ENCODE measurements at regions not wholly inside any gene's neighbourhood (a gene's known extent, or its start where the extent isn't known, plus 50 kb on each side); places are given as distances from the start of the nearest gene placed in this dataset.

GRCh38 chr6:130670142-130670541 lies 157.1 kb upstream of the SMLR1 start:
- DNase-seq (ENCODE audit: low read depth in 4 of 4, low spot score in 2 of 4), result no peak

- DNase-seq (ENCODE audit: low read depth in 4 of 4, low spot score in 2 of 4), result no peak
Observed at GRCh38 chr6:130671119-130671518, 156.1 kb upstream of the SMLR1 start.

- DNase-seq (ENCODE audit: low read depth in 4 of 4, low spot score in 2 of 4), result no peak
Observed at GRCh38 chr6:130671577-130671976, 155.6 kb upstream of the SMLR1 start.

- no peak for DNase-seq (ENCODE audit: low read depth in 4 of 4, low spot score in 2 of 4)
Observed at GRCh38 chr6:130672153-130672552, 155.1 kb upstream of the SMLR1 start.

- DNase-seq (ENCODE audit: low read depth in 4 of 4, low spot score in 2 of 4), result no peak
Observed at GRCh38 chr6:130674604-130675003, 152.6 kb upstream of the SMLR1 start.

GRCh38 chr6:130675072-130675471 lies 152.1 kb upstream of the SMLR1 start:
- no peak for DNase-seq (ENCODE audit: low read depth in 4 of 4, low spot score in 2 of 4)

- DNase-seq (ENCODE audit: low read depth in 4 of 4, low spot score in 2 of 4), result no peak
Observed at GRCh38 chr6:130676077-130676772, 151.0 kb upstream of the SMLR1 start.

- no peak for DNase-seq (ENCODE audit: low read depth in 4 of 4, low spot score in 2 of 4)
Observed at GRCh38 chr6:130676773-130677144, 150.4 kb upstream of the SMLR1 start.

GRCh38 chr6:130677312-130677711 lies 149.9 kb upstream of the SMLR1 start:
- no peak for DNase-seq (ENCODE audit: low read depth in 4 of 4, low spot score in 2 of 4)

- DNase-seq (ENCODE audit: low read depth in 4 of 4, low spot score in 2 of 4), result no peak
Observed at GRCh38 chr6:130677766-130678165, 149.4 kb upstream of the SMLR1 start.

GRCh38 chr6:130679684-130680083 lies 147.5 kb upstream of the SMLR1 start:
- no peak for DNase-seq (ENCODE audit: low read depth in 4 of 4, low spot score in 2 of 4)

GRCh38 chr6:130680116-130680515 lies 147.1 kb upstream of the SMLR1 start:
- no peak for DNase-seq (ENCODE audit: low read depth in 4 of 4, low spot score in 2 of 4)

GRCh38 chr6:130681028-130681427 lies 146.2 kb upstream of the SMLR1 start:
- DNase-seq (ENCODE audit: low read depth in 4 of 4, low spot score in 2 of 4), result no peak

GRCh38 chr6:130682066-130682465 lies 145.1 kb upstream of the SMLR1 start:
- DNase-seq (ENCODE audit: low read depth in 4 of 4, low spot score in 2 of 4), result no peak

GRCh38 chr6:130683761-130684517 lies 143.3 kb upstream of the SMLR1 start:
- DNase-seq (ENCODE audit: low read depth in 4 of 4, low spot score in 2 of 4), result no peak

GRCh38 chr6:130692659-130693058 lies 134.5 kb upstream of the SMLR1 start:
- DNase-seq (ENCODE audit: low read depth in 4 of 4, low spot score in 2 of 4), result no peak

GRCh38 chr6:130693944-130694343 lies 133.3 kb upstream of the SMLR1 start:
- DNase-seq (ENCODE audit: low read depth in 4 of 4, low spot score in 2 of 4), result no peak

GRCh38 chr6:130694606-130695005 lies 132.6 kb upstream of the SMLR1 start:
- no peak for DNase-seq (ENCODE audit: low read depth in 4 of 4, low spot score in 2 of 4)

GRCh38 chr6:130696806-130697205 lies 130.4 kb upstream of the SMLR1 start:
- no peak for DNase-seq (ENCODE audit: low read depth in 4 of 4, low spot score in 2 of 4)

GRCh38 chr6:130697271-130697994 lies 129.8 kb upstream of the SMLR1 start:
- DNase-seq (ENCODE audit: low read depth in 4 of 4, low spot score in 2 of 4), result no peak

GRCh38 chr6:130697995-130698535 lies 129.1 kb upstream of the SMLR1 start:
- peak in 1 of 4 donors; percentile 21 for DNase-seq (ENCODE audit: low read depth in 4 of 4, low spot score in 2 of 4)
